H9 (cell line): ENCODE measurements at regions not wholly inside any gene's neighbourhood (a gene's known extent, or its start where the extent isn't known, plus 50 kb on each side); places are given as distances from the start of the nearest gene placed in this dataset.

Experiments
- DNase-seq: peaks from one replicate; pipeline ENCODE4 v3.0.0-alpha.2; 2017
- H2AFZ ChIP-seq: one replicate; pipeline ENCODE4 v1.6.1; 2013; ENCODE audit warnings: mild to moderate bottlenecking, low read length, control low read depth, moderate library complexity
- H2AK5ac ChIP-seq: 2 replicates; pipeline ENCODE4 v1.6.1; 2013; ENCODE audit warnings: low read length, control low read depth, mixed read lengths; ENCODE audit not compliant: insufficient read length
- H2BK120ac ChIP-seq: one replicate; pipeline ENCODE4 v1.6.1; 2013; ENCODE audit warnings: low read depth, mild to moderate bottlenecking, low read length, control low read depth, inconsistent platforms; ENCODE audit not compliant: poor library complexity, severe bottlenecking
- H2BK12ac ChIP-seq: 2 replicates; pipeline ENCODE4 v1.6.1; 2013; ENCODE audit warnings: low read length, control low read depth, mixed read lengths, low read depth; ENCODE audit not compliant: insufficient read length
- H2BK15ac ChIP-seq: 2 replicates; pipeline ENCODE4 v1.6.1; 2013; ENCODE audit warnings: low read depth, low read length, control low read depth
- H2BK20ac ChIP-seq: one replicate; pipeline ENCODE4 v1.6.1; 2013; ENCODE audit warnings: low read depth, mild to moderate bottlenecking, low read length, control low read depth, inconsistent platforms; ENCODE audit not compliant: poor library complexity, severe bottlenecking
- H2BK5ac ChIP-seq: 2 replicates; pipeline ENCODE4 v1.6.1; 2013; ENCODE audit warnings: low read length, control low read depth, mixed read lengths; ENCODE audit not compliant: insufficient read length
- H3K14ac ChIP-seq: 2 replicates; pipeline ENCODE4 v1.6.1; 2013; ENCODE audit warnings: low read length, control low read depth; ENCODE audit not compliant: insufficient read depth
- H3K18ac ChIP-seq: 2 replicates; pipeline ENCODE4 v1.6.1; 2013; ENCODE audit warnings: low read depth, mild to moderate bottlenecking, mixed read lengths, low read length, control low read depth; ENCODE audit not compliant: insufficient read length
- H3K23ac ChIP-seq: 2 replicates; pipeline ENCODE4 v1.6.1; 2013; ENCODE audit warnings: low read length, control low read depth, mixed read lengths, low read depth; ENCODE audit not compliant: insufficient read length
- H3K23me2 ChIP-seq: 2 replicates; pipeline ENCODE4 v1.6.1; 2013; ENCODE audit warnings: low read depth, mild to moderate bottlenecking, mixed read lengths, low read length, control low read depth; ENCODE audit not compliant: insufficient read length, poor library complexity, severe bottlenecking
- H3K27ac ChIP-seq: 2 replicates; pipeline ENCODE4 v1.5.1; 2013; ENCODE audit warnings: low read length, control low read depth, mixed read lengths, low read depth; ENCODE audit not compliant: insufficient read length
- H3K27me3 ChIP-seq: 2 replicates; pipeline ENCODE4 v1.6.1; 2013; ENCODE audit warnings: low read length, control low read depth, inconsistent platforms; ENCODE audit not compliant: insufficient read depth
- H3K4ac ChIP-seq: 2 replicates; pipeline ENCODE4 v1.6.1; 2013; ENCODE audit warnings: low read depth, mild to moderate bottlenecking, control low read depth, inconsistent platforms, low read length, moderate library complexity
- H3K4me1 ChIP-seq: 2 replicates; pipeline ENCODE4 v1.6.1; 2013; ENCODE audit warnings: low read length, control low read depth, inconsistent platforms; ENCODE audit not compliant: insufficient read depth
- H3K4me2 ChIP-seq: 2 replicates; pipeline ENCODE4 v1.6.1; 2013; ENCODE audit warnings: low read length, control low read depth, mixed read lengths; ENCODE audit not compliant: insufficient read length, insufficient read depth
- H3K56ac ChIP-seq: 2 replicates; pipeline ENCODE4 v1.6.1; 2013; ENCODE audit warnings: low read depth, mild to moderate bottlenecking, mixed read lengths, low read length, control low read depth; ENCODE audit not compliant: insufficient read length
- H3K79me1 ChIP-seq: 2 replicates; pipeline ENCODE4 v1.6.1; 2013; ENCODE audit warnings: low read depth, mild to moderate bottlenecking, moderate library complexity, low read length, control low read depth, inconsistent platforms; ENCODE audit not compliant: insufficient read depth, poor library complexity, severe bottlenecking
- H3K79me2 ChIP-seq: 2 replicates; pipeline ENCODE4 v1.6.1; 2013; ENCODE audit warnings: low read length, control low read depth, inconsistent platforms; ENCODE audit not compliant: insufficient read depth
- H3K9ac ChIP-seq: 2 replicates; pipeline ENCODE4 v1.6.1; 2013; ENCODE audit warnings: low read length, control low read depth, mixed read lengths; ENCODE audit not compliant: insufficient read length; ENCODE audit errors: extremely low read depth
- H3K9me3 ChIP-seq: one replicate; pipeline ENCODE4 v1.6.1; 2013; ENCODE audit warnings: low read depth, low read length, inconsistent platforms; ENCODE audit not compliant: control insufficient read depth
- H3T11ph ChIP-seq: one replicate; pipeline ENCODE4 v1.6.1; 2013; ENCODE audit warnings: mild to moderate bottlenecking, low read length, control low read depth, inconsistent platforms
- H4K20me1 ChIP-seq: one replicate; pipeline ENCODE4 v1.6.1; 2013; ENCODE audit not compliant: control insufficient read depth, insufficient read length, insufficient read depth
- H4K5ac ChIP-seq: 2 replicates; pipeline ENCODE4 v1.6.1; 2013; ENCODE audit warnings: low read depth, mild to moderate bottlenecking, mixed read lengths, low read length, control low read depth; ENCODE audit not compliant: insufficient read length
- H4K8ac ChIP-seq: replicated peaks from 2 replicates; pipeline ENCODE4 v1.6.1; 2013; ENCODE audit warnings: low read length, control low read depth, mixed read lengths, low read depth; ENCODE audit not compliant: insufficient read length
- H4K91ac ChIP-seq: 2 replicates; pipeline ENCODE4 v1.6.1; 2013; ENCODE audit warnings: low read depth, mild to moderate bottlenecking, moderate library complexity, mixed read lengths, low read length, control low read depth; ENCODE audit not compliant: insufficient read length
- H3K27ac Mint-ChIP-seq, 3 experiments: 2 replicates in 2 of 3; 3 replicates in 1 of 3; pipeline ENCODE4 v1.8.0; 2020 to 2021; ENCODE audit warnings: mixed read lengths in 3 of 3, mild to moderate bottlenecking in 1 of 3, moderate library complexity in 1 of 3
- H3K27me3 Mint-ChIP-seq: 2 replicates; pipeline ENCODE4 v1.8.0; 2021; ENCODE audit warnings: low read depth, mild to moderate bottlenecking, moderate library complexity, mixed read lengths
- H3K36me3 Mint-ChIP-seq, 3 experiments: 2 replicates in 2 of 3; 3 replicates in 1 of 3; pipeline ENCODE4 v1.8.0; 2020 to 2021; ENCODE audit warnings: low read depth in 3 of 3, mixed read lengths in 3 of 3; ENCODE audit not compliant: insufficient read depth in 1 of 3
- H3K4me1 Mint-ChIP-seq, 2 experiments: 2 replicates each; pipeline ENCODE4 v1.8.0; 2020; ENCODE audit warnings: mixed read lengths in 2 of 2
- H3K4me3 Mint-ChIP-seq, 2 experiments: 2 replicates in 1 of 2; 3 replicates in 1 of 2; pipeline ENCODE4 v1.8.0; 2020 to 2021; ENCODE audit warnings: mild to moderate bottlenecking in 2 of 2, mixed read lengths in 2 of 2, moderate library complexity in 1 of 2
- H3K9me3 Mint-ChIP-seq, 2 experiments: 2 replicates in 1 of 2; 3 replicates in 1 of 2; pipeline ENCODE4 v1.8.0; 2020; ENCODE audit warnings: mild to moderate bottlenecking in 2 of 2, mixed read lengths in 2 of 2, moderate library complexity in 1 of 2
- WGBS: extraction: QIAGEN DNeasy Blood & Tissue Kit; methylation state at CpG from one replicate; pipeline ENCODE4 v1.1.7; 2013; ENCODE audit warnings: missing lambda C conversion rate, low lambda C conversion rate, mixed read lengths; ENCODE audit not compliant: insufficient read length; ENCODE audit errors: extremely low coverage; 5-methylcytosine and 5-hydroxymethylcytosine counted together
- TF ChIP-seq, protein P1 (sequence below): fragments of 200-600 bp; sonication (generic); conservative IDR thresholded peaks from 3 replicates; pipeline ENCODE4 v1.8.0; 2021; ENCODE audit warnings: antibody characterized with exemption, mild to moderate bottlenecking

DNA sequence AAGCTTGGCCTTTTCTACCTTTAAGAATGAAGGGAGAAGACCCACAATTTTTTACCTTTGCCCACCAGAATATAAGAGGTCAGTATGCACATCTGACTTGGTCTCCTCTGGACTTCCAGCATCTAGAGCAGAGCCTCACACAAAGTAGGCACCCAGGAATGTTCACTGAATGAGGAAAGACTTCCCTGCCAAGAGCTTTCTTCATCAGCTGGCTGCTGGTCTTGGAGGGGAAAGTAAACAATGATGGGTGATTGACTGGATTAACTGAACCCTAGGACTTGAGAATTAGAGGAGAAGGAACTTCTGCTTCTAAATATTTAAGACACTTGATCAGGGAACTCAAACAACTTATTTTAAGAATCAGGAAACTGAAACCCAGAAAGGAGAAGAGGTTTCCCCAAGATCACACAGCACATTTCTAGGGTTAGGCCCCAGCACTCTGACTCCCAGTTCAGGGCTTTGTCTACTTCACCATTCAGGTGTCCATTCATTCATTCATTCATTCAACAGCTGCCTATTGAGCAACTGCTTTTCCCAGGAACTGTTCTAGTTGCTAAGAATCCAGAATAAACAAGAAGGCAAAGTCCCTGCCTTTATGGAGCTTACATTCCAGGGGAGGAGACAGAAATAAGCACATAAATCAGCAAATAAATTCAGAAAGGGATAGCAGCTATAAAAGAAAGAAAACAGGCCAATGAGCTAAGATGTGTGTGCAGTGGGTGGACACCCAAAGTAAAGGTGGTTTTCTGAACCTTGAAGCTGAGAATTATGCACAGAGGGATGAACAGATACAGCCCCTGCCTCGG is 216.9 kb upstream of the LRFN2 start:
- no peak overlapping the region for H3K4ac ChIP-seq
- no peak overlapping the region for H3T11ph ChIP-seq
- H2BK5ac ChIP-seq, result no peak overlapping the region
- H3K18ac ChIP-seq, result no peak overlapping the region
- no peaks in the 10 kb centered on the region for H4K20me1 ChIP-seq
- peaks cover 13 to 19% of the 10 kb centered on the region in 2 experiments for H3K4me1 Mint-ChIP-seq
- H3K4me2 ChIP-seq, result no peak overlapping the region
- peaks cover 22% of the 10 kb centered on the region for H3K27me3 Mint-ChIP-seq
- no peak for DNase-seq
- H3K23me2 ChIP-seq, result no peaks in the 10 kb centered on the region
- no peaks in the 10 kb centered on the region for H3K9me3 Mint-ChIP-seq
- no peak overlapping the region for H3K56ac ChIP-seq
- H3K4me1 ChIP-seq, result no peaks in the 10 kb centered on the region
- no peaks in the 10 kb centered on the region for H3K79me2 ChIP-seq
- no peaks in the 10 kb centered on the region for H3K36me3 Mint-ChIP-seq
- TF ChIP-seq, protein P1, sequence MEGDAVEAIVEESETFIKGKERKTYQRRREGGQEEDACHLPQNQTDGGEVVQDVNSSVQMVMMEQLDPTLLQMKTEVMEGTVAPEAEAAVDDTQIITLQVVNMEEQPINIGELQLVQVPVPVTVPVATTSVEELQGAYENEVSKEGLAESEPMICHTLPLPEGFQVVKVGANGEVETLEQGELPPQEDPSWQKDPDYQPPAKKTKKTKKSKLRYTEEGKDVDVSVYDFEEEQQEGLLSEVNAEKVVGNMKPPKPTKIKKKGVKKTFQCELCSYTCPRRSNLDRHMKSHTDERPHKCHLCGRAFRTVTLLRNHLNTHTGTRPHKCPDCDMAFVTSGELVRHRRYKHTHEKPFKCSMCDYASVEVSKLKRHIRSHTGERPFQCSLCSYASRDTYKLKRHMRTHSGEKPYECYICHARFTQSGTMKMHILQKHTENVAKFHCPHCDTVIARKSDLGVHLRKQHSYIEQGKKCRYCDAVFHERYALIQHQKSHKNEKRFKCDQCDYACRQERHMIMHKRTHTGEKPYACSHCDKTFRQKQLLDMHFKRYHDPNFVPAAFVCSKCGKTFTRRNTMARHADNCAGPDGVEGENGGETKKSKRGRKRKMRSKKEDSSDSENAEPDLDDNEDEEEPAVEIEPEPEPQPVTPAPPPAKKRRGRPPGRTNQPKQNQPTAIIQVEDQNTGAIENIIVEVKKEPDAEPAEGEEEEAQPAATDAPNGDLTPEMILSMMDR, result no peak
- no peak overlapping the region for H2BK12ac ChIP-seq
- no peak overlapping the region for H3K27ac ChIP-seq
- H3K27me3 ChIP-seq, result no peaks in the 10 kb centered on the region
- WGBS, result no CpG with 5 or more reads among the region's 1 CpG
- peak overlapping the region in 1 of 3 experiments; percentile 27; a peak in 1 of 7 replicates for H3K27ac Mint-ChIP-seq
- no peaks in the 10 kb centered on the region for H3K9me3 ChIP-seq
- H3K23ac ChIP-seq, result no peak overlapping the region
- H3K4me3 Mint-ChIP-seq, result no peak overlapping the region
- H4K8ac ChIP-seq, result no peak overlapping the region
- no peaks in the 10 kb centered on the region for H3K79me1 ChIP-seq
- no peak overlapping the region for H2BK120ac ChIP-seq
- no peak overlapping the region for H2BK20ac ChIP-seq
- H2AFZ ChIP-seq, result no peak overlapping the region
- H4K91ac ChIP-seq, result no peak overlapping the region
- no peak overlapping the region for H3K9ac ChIP-seq
- H2BK15ac ChIP-seq, result no peak overlapping the region
- no peak overlapping the region for H3K14ac ChIP-seq
- no peak overlapping the region for H2AK5ac ChIP-seq
- no peak overlapping the region for H4K5ac ChIP-seq
